COLO829 (cell line): ENCODE measurements at regions not wholly inside any gene's neighbourhood (a gene's known extent, or its start where the extent isn't known, plus 50 kb on each side); places are given as distances from the start of the nearest gene placed in this dataset.

ENCODE experiments used
- DNase-seq: peaks from one replicate; pipeline ENCODE4 v3.0.0; 2012; ENCODE audit warnings: low spot score

DNA sequence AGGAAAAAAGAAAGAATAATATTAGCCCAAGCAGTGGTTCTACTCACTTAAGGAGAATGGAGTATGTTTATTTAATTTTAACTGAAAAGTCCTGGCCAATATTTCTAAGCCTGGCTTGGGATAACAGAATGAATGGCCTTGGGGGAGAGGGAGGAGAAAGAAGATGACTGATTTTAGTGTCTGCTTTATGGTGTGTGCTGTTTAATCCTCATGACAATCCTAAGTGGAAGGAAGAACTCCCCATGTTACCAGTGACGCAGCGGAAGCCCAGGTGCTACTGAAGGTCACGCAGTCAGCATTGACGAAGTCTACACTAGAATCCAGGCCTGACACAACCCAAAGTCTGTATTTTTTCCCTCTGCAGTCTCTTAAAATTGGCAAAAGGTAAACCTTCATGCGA lies 50.5 kb downstream of the PALM2AKAP2 start:
- no peak for DNase-seq

DNA sequence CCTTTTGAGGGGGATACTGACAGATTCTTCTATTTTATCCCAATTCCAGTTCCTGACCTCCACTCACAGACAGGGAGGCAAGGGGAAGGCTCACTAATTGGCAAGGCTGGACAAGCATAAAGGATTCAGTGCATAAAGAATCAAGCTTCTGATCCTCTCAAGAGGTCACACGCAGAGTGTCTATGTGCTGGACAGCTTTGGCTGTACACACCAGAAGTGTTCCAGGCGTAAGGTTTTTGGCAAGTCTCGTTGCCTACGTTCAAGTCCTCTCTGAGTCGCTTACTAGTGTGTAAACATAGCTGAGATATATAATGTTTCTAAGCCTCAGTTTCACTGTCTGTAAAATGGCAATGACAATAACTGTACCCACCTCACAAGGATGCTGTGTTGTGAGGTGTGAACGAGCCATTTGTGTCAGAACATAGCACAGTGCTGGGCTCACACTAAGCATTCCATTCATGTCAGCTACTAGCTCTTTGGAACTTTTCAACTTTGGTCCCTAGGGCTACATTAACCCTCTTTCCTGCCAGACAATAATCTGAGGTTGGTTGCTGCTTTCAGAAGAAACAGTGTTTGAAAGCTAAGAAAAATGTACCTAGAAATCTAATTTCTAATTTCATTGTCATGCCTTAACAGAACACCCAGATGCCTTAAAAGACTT lies 52.1 kb downstream of the PALM2AKAP2 start:
- no peak for DNase-seq

DNA sequence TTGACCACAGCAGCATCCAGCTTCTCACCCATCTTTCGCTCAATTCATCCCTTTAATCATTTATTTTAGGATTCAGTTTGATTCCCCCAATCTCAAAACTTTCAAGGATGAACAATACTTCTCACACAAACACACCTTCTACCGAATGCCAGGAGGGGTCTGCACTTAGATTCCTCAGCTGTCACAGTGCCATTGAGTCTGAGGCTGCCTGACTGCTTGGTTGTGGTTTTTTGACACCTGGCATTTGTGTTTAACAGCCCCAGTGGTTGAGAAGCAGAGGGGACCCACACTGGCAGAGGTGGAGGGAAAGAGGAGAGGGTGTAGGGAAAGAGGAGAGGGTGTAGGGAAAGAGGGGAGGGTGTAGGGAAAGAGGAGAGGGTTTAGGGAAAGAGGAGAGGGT lies 54.9 kb downstream of the PALM2AKAP2 start:
- DNase-seq: no peak

DNA sequence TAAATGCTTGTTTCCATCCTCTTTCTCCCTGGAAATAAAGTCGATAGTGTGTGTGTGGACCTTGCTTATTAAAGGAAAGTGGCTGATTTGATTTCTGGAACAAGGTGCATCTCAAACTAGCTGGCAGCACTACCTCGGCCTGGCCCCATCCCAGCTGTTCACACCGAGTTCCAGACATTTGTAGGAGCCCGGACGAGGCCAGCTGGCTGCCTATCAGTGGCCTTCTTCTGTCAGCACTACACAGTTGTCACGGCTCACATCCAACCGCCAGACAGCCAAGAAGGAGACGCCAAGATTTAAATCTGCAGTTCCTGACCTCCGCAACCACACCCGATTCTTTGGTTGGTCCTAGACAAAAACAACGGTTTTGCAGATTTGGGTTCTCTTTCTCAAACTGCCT lies 63.6 kb downstream of the PALM2AKAP2 start:
- DNase-seq: no peak

DNA sequence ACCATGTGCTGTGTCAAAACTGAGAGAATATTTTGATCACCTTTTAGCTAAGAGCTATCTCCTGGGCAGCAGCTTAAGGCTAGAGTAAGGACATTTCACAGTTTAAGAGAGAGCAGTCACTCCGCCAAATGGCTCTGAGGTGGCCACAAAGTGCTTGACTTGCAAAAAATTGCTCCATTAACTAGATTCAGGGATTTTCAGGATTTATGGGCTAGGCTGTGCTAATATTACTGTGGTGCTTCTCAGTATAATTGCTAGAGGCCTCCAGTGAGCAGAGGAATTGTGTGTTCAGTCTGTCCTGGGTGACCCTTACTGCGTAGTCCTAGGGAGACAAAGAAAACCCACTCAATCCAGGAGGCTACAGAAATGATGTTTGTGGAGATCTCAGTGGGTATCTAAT lies 65.2 kb downstream of the PALM2AKAP2 start:
- DNase-seq: no peak

DNA sequence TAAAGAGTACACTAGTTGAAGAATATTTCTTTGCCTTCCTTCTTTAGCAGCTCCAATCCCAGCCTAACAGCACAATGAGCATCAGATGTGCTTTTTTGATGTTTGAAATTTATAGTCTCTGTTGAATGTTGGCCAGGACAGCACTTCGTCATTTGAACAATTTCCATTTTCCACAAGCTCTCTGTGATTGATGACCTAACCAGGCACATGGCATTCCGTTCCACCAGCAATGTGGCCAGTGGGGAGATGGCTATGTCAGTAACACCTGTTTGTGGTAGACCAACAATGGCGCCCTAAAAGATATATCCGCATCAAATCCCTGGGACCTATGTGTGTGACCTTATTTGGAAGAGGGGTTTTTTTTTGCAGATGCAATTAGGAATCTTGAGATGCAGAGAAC lies 66.8 kb downstream of the PALM2AKAP2 start:
- no peak for DNase-seq

DNA sequence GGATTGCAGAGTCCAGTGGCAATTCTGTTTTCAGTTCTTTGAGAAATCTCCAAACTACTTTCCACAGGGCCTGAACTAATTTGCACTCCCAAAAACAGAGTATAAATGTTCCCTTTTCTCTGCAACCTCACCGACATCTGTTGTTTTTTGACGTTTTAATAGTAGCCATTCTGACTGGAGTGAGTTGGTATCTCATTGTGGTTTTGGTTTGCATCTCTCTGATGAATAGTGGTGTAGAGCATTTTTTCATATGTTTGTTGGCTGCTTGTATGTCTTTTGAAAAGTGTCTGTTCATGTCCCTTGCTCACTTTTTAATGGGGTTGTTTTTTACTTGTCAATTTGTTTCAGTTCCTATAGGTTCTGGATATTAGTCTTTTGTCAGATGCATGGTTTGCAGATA lies 72.6 kb downstream of the PALM2AKAP2 start:
- DNase-seq: no peak

DNA sequence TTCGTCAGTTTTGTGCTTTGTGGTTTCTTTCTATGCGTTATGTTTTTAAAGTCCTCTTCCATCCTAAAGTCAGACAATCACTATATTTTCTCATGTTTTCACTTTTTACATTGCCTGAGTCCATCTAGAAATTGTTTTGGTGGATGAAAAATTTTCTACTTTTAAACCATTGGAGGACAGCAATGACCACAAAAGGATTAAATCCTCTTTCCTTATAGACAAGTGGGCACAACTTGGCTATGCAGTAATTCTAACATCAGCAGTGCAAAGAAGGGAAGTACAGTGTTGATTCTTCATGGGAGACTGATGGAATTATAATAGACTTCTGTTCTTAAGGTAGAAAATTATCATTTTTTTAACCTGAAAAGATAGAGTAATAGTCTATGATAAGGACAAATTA lies 75.5 kb downstream of the PALM2AKAP2 start:
- DNase-seq: no peak

DNA sequence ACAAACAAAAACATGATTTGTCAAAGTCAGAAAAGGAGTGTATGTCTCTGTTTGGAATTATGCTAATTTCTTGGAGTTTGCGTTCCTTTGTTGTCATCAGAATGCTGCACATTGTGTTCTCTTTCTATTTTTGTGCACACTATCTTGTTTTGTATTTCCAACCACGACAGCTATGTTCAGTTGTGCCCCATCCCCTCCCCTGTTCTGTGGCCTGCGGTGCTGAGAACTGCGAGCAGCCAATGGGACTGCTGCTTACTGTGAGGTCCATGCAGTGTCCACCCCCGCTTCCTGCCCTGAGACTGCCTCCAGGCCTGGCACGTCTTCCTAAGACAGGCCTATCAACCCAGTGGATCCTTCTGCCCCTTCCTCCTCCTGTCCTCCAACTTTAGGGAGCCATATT lies 76.8 kb downstream of the PALM2AKAP2 start:
- DNase-seq: no peak

DNA sequence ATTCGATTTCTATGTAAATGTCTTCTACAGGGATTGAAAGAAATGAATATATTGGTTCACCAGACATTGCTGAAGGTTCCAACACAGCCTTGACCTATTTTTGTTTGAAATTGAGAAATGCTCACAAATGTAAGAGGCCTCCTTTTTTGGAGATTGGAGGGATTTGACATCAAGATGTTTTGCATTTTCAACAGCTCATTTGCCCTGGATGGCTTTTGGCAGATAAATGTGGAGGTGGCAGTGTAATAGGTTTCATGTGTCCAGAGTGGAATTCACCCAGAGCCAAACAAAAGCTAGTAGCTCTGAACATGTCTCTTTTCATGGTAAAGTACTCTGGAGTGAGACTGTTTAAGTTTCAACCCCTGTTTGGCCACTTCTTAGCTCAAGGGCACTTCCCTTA lies 77.3 kb downstream of the PALM2AKAP2 start:
- DNase-seq: no peak

DNA sequence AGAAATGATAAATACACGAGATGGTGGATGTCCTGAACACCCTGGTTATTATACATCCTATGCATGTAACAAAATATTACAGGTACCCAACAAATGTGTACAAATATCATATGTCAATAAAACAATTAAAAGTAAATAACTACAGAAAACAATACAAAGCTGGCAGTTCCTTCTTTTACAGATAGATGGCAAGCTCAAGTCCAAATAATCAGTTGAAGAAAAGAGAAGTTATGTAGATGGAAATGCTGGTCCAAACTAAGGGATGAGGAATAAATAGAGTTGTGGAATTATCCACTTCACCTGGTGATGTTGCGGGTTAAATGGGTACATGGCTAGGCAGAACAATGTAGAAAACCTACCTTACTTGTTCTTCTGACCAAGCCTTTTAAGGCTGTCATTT lies 79.4 kb downstream of the PALM2AKAP2 start:
- DNase-seq: no peak

DNA sequence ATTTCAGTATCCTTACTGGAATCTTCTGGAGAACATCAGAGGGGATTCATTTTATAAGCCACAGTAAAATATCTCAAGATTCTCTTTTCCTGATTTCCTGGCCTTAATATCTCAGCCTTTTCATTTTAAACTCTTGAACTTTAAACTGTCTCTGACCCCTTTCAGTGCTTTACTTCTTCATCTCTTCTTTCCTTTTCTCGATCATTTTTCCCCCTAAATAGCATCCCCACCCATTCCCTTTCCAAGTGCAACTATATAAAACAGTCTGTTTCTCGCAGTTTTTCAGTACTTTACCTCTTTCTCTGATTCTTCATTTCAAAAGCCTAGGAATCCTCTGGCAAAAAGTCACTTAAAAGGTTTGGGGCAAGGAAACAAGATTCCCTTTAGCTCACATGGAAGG lies 80.5 kb downstream of the PALM2AKAP2 start:
- no peak for DNase-seq

DNA sequence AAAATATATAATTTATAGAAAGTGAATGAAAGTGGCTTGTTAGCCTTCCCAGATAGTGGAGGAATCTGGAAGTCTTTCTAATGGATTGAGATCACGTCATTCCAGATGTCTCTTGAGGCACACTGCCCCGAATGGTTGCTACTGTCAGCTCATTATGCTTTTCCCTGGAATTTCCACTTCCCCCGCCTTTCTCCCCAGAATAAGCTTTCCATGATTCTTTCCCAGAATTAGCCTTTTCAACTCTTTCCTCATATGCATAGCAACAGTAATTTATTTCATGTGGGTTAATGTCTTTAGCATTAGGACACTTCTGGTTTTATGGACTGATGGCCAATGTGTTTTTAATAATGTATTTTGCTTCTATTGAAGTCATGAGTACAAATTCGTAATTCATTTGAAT lies 81.5 kb downstream of the PALM2AKAP2 start:
- no peak for DNase-seq

DNA sequence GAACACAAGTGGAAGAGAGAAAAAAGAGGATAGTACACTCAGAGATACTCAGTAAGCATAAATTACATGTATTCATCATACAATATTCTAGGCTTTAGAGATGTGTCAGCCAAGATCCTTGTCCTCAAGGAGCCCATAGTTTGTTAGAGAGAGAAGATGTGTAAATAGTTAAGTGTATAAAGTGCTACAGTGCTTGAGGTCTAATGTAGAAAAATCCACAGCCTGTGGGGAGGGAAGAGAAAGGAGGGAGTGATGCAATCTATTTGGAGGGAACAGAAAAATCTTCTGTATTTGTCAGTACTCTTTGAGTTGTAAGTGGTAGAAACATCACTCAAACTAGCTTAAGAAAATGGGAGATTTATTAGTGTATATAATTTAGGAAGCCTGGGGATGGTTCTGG lies 81.9 kb downstream of the PALM2AKAP2 start:
- DNase-seq: no peak

DNA sequence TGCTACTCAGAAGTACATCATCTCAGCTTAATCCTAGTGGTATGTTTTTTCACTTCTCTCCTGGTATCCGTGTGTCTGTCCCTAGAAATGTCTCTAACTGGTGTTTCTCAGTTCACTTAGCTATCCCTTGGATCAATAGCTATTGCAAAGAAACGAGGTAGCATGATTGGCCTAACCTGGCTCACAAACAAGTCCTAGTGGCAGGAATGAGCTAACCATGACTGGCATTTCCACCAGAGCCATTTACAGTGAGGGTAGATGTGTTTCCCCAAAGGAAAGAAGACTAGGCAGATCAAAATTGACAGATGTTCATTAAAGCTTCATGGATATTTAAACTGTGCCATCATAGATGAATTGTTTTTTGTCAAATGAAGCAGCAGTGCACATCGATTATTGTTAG lies 82.5 kb downstream of the PALM2AKAP2 start:
- DNase-seq: no peak

DNA sequence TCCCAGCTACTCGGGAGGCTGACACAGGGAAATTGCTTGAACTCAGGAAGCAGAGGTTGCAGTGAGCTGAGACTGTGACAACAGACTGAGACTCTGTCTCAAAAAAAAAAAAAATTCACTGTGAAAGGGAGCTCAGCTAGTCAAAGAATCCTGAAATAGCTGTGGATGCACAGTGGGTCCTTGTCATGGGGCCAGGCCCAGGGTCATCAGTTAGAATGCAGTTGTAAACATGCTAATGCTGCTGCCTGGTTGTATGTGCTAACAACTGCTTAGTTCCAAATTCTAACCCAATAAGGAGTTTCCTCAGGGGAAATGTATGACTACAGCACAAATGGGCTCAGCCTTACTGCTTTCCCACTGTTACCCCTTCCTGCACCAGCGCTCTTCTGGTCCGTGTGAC lies 84.0 kb downstream of the PALM2AKAP2 start:
- DNase-seq: no peak

DNA sequence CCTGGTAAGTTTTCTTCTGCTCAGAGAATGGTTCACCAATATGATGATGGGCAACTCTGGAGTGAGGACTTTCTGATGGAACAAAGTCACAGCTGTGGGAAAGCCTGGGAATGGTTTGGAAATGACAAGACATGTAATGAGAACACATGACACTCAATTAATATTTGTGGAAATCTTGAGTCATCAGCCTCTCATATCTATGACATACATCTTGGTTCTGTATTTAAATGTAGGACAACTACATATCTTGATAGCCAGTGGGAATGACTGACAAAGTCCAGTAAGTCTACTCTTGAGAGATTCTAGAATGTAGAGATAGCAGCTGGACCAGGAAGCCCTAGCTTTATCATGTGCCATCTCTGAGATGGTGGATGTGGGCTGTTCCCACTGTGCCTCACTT lies 85.5 kb downstream of the PALM2AKAP2 start:
- DNase-seq: no peak

DNA sequence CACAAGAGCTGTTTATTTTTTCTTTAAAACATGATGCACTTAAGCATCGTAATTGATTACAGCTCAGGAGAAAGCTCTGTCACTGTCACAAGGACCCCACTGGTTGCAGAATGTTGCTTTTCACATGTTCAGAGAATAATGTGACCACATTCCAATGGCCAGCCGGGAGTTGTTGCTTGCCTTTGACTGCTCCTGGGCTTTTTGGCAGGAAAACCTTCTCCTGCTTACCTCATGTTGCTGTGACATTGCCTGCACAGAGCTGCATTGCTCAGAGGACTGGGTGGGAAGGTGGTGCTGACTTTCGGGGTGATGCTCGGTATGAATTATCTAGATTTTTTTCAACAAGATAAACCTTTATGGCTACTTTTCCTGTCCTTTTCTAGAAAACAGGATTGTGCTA lies 88.2 kb downstream of the PALM2AKAP2 start:
- no peak for DNase-seq

DNA sequence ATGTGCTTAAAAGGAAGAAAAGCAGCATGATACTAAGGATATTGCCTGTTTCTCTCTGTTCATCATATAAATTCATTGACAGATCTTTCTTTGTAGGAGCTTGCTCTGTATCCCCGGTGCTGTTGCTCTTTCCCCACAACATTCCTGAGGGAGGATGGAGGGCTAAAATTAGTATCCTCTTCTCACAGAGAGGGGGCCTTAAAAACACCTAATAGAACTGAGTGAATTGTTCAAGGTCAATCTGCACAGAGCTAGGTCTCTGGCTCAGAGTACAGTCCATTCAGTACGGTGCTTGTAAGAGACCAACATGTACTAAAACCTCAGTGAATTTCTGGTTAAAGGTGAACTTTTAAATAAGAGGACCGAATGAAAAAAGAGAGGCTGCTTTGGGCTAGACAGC lies 88.7 kb downstream of the PALM2AKAP2 start:
- DNase-seq: no peak

DNA sequence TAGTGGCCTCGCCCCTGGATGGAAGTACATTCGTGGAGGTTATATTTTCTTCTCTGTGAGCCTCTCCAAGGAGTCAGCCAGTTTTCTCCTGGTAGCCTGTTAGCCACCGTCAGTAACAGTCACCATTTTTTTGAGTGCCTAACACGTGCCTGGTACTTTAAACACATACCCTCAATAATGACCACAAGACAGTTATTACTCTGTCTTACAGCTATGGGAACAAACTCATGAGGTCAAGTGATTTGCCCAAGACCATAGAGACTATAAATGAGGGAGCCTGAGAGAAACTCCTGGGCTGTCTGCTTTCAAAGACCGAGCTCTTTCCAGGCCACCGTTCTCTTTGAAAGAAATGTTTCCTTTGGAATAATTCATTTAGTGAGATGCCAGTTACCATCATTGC lies 90.4 kb downstream of the PALM2AKAP2 start:
- no peak for DNase-seq

DNA sequence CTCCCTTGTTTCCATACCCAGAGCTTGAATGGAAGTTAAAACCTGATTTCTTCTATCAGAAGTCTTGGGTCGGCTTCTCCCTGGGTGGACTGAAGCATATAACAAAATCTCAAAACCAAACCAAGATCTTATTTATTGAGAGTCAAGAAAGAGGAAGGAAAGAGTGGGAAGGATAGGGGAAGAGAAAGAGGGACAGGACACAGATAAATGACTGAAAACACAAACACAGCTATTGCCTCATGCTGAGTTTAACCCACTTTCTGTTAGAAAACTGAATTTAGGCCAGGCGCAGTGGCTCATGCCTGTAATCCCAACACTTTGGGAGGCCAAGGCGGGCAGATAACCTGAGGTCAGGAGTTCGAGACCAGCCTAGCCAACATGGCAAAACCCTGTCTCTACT lies 92.9 kb downstream of the PALM2AKAP2 start:
- no peak for DNase-seq

DNA sequence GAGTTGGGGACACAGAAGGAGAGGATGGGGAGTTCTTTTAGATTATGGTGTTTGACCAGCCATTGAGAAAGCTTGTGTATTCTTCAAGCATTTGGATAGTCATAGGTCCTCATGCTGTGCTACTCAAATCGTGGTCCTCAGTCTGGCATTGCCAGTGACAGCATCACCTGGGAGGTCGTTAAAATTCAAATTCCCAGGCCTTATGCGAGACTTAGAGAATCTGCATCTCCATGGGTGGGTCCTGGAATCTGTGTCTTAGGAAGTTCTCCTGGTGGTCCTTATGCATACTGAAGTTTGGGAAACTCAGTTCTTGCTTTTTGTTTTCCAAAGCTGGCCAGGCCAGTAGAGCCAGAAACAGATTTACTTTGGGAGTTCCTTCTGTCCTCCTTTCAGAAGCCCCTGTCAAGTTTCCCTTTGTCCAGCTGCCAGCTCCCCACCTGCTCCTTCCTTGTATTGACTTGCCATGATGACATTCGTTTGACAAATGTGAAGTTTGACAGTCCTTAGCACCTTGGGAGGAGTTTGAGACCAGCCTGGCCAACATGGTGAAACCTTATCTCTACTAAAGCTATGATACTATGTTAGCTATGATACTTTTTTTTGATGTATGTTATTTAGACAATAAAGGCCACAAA lies 95.6 kb downstream of the PALM2AKAP2 start:
- DNase-seq: no peak

DNA sequence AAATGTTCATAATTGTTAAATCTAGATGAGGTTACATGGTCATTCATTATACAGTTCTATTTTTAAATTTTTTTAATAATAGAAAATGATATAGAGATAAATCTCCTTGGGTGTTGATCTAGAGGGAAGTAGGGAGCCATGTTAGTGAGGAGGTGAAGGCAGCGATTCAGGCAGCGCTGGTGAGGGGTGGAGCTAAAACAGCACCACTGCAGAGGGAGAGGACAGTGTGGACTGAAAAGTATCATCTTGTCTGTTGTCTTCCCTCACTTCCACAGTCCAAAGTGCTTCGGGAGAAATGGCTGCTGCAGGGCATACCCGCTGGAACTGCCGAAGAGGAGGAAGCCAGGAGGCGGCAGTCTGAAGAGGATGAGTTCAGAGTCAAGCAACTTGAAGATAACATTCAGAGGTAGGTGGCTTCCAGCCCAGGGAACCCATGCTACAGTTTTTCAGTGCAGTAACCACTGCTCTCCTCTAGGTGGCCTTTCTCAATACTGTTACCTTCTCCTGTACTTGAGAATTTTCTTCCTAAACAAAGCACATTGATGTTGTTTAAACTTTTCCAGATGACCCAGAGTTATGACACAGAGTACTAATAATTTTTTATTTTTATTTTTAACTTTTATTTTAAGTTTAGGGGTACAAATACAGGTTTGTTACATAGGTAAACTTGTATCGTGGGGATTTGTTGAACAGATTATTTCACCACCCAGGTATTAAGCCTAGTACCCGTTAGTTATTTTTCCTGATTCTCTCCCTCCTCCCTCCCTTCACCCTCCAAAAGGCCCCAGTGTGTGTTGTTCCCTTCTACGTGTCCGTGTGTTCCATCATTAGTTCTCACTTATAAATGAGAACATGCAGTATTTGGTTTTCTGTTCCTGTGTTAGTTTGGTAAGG lies 100.5 kb downstream of the PALM2AKAP2 start:
- peak; percentile 66 for DNase-seq
